HUES48 (cell line): ENCODE measurements at regions not wholly inside any gene's neighbourhood (a gene's known extent, or its start where the extent isn't known, plus 50 kb on each side); places are given as distances from the start of the nearest gene placed in this dataset.
"Not testable (repeated sequence)": the region's sequence is repeated elsewhere in the genome, so short reads cannot be mapped to it uniquely, and the experiment has no call there.

Source experiments
- H3K27ac ChIP-seq: one replicate; pipeline ENCODE4 v1.7.0; 2013; ENCODE audit warnings: low read depth, low read length, inconsistent platforms
- H3K27me3 ChIP-seq: 2 replicates; pipeline ENCODE4 v1.6.1; 2013; ENCODE audit warnings: mild to moderate bottlenecking, low read length; ENCODE audit not compliant: control insufficient read depth, insufficient read depth
- H3K36me3 ChIP-seq: 2 replicates; pipeline ENCODE4 v1.6.1; 2013; ENCODE audit warnings: low read length; ENCODE audit not compliant: control insufficient read depth, insufficient read depth
- H3K4me1 ChIP-seq: 2 replicates; pipeline ENCODE4 v1.6.1; 2013; ENCODE audit warnings: mild to moderate bottlenecking, low read length; ENCODE audit not compliant: control insufficient read depth, insufficient read depth
- H3K4me3 ChIP-seq: 2 replicates; pipeline ENCODE4 v1.5.1; 2013; ENCODE audit warnings: mild to moderate bottlenecking, low read depth, low read length
- H3K9ac ChIP-seq: 2 replicates; pipeline ENCODE4 v1.6.1; 2013; ENCODE audit warnings: mild to moderate bottlenecking, low read depth, low read length, moderate library complexity
- H3K9me3 ChIP-seq: 2 replicates; pipeline ENCODE4 v1.6.1; 2013; ENCODE audit warnings: low read length; ENCODE audit not compliant: control insufficient read depth, insufficient read depth

DNA sequence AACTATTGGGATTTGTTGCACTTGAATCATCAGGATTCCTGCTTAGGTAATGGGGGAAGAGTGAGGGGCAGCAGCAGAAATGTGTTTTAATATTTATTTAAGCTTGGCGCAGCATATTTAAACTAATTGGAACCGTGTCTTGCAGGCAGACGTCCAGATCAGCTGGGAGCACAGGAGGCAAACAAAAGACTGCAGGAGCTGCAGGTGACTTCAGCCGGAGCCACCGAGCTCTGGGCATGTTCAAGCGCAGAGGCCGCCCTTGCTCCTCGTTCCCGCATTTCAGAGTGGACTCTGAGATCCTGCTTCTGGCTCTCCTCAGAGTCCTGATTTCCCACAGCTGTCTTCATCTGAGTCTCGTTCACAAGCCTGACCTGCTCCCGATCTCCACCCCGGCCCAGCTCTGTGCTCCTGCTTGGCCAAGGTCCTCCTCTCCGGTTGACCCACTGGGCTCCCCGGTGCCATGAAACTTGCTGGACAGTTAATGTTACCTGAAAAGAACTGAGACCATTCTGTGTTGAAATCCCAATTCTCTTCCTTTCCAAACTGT lies 475.5 kb downstream of the SOX11 start:
- Histone ChIP-seq H3K4me1 (no peaks in the 10 kb centered on the region), H3K27me3 (no peaks in the 10 kb centered on the region), H3K36me3 (no peaks in the 10 kb centered on the region)

DNA sequence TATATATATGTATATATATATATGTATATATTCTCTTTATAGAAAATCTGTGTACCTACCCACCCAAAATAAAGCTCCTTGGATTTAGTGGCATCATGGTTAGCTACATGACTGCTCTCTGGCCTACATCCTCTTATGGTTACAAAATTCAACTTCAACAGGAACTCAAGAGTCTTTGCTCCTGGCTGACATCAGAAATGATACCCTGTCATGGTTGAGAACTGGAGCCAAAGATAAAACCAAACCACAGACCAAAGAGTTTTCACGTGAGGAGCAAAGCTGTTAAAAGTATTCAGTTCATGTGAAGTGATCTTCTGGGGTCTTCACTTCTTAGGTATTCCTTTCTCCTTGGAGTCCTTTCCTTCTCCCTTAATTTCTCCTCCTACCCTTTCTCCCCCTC lies 476.3 kb downstream of the SOX11 start:
- H3K9ac ChIP-seq: no peak overlapping the region
- H3K36me3 ChIP-seq: no peaks in the 10 kb centered on the region
- no peak overlapping the region for H3K4me3 ChIP-seq
- H3K27ac ChIP-seq: no peak overlapping the region
- no peaks in the 10 kb centered on the region for H3K9me3 ChIP-seq
- no peaks in the 10 kb centered on the region for H3K4me1 ChIP-seq
- H3K27me3 ChIP-seq: no peaks in the 10 kb centered on the region

More for the DNA sequence above, 475.5 kb downstream of the SOX11 start:
- Histone ChIP-seq H3K9ac (no peak overlapping the region), H3K27ac (no peak overlapping the region), H3K4me3 (no peak overlapping the region), H3K9me3 (no peaks in the 10 kb centered on the region)

GRCh38 chr2:6171294-6171693 lies 479.1 kb downstream of the SOX11 start:
- no peak overlapping the region for H3K4me3 ChIP-seq
- H3K9me3 ChIP-seq: no peaks in the 10 kb centered on the region
- no peak overlapping the region for H3K27ac ChIP-seq
- no peak overlapping the region for H3K9ac ChIP-seq
- H3K27me3 ChIP-seq: no peaks in the 10 kb centered on the region
- no peaks in the 10 kb centered on the region for H3K36me3 ChIP-seq
- H3K4me1 ChIP-seq: no peaks in the 10 kb centered on the region

GRCh38 chr2:6177811-6178210 lies 485.6 kb downstream of the SOX11 start:
- no peaks in the 10 kb centered on the region for H3K36me3 ChIP-seq
- H3K9me3 ChIP-seq: no peaks in the 10 kb centered on the region
- no peak overlapping the region for H3K4me3 ChIP-seq
- H3K9ac ChIP-seq: no peak overlapping the region
- no peaks in the 10 kb centered on the region for H3K4me1 ChIP-seq
- no peak overlapping the region for H3K27ac ChIP-seq
- no peaks in the 10 kb centered on the region for H3K27me3 ChIP-seq

DNA sequence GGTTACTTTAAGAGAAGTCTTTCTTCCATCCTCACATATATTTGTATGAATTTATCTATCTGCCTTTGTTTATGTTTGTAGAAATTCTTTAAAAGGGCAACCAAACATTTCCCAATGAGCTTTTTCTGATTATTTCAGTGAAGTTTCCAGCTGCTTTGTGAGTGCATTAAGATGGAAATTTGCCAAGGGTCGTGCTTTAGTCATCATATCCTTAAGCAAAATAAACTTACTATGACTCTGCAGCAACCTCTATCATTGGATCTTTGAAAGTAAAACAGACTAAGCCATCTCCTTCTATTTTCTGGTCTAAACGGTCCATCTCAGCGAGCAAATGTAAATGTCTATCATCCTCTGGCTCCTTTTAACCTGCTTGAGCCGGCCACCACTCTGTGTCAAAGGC lies 489.3 kb downstream of the SOX11 start:
- no peaks in the 10 kb centered on the region for H3K27me3 ChIP-seq
- H3K4me3 ChIP-seq: no peak overlapping the region
- no peaks in the 10 kb centered on the region for H3K36me3 ChIP-seq
- H3K4me1 ChIP-seq: no peaks in the 10 kb centered on the region
- no peak overlapping the region for H3K27ac ChIP-seq
- H3K9me3 ChIP-seq: no peaks in the 10 kb centered on the region
- no peak overlapping the region for H3K9ac ChIP-seq

- H3K4me3 ChIP-seq: no peak overlapping the region
- no peaks in the 10 kb centered on the region for H3K4me1 ChIP-seq
- H3K36me3 ChIP-seq: no peaks in the 10 kb centered on the region
- H3K27me3 ChIP-seq: no peaks in the 10 kb centered on the region
- H3K9ac ChIP-seq: no peak overlapping the region
- H3K9me3 ChIP-seq: no peaks in the 10 kb centered on the region
- no peak overlapping the region for H3K27ac ChIP-seq
Observed at GRCh38 chr2:6181926-6182325, 489.7 kb downstream of the SOX11 start.

DNA sequence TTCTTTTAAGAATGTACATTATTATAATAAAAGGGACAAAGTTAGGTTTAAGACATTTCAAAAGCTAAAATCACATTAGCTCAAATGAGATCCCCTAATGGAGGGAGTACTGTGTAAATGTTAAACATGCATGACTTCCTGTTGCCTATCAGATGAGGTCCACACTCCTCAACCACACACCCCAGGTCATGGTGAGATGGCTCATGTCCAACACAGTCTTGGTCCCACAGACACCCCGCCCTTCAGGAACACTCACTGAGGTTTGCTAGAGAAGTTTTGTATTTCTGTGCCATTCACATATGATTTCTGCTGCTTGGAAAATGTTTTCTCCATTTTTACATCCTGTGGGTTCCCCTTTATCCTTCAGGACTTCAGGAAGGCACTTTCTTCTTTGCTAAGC lies 491.0 kb downstream of the SOX11 start:
- Histone ChIP-seq H3K4me1 (no peaks in the 10 kb centered on the region), H3K36me3 (no peaks in the 10 kb centered on the region)

GRCh38 chr2:6184532-6185292 lies 492.5 kb downstream of the SOX11 start:
- Histone ChIP-seq H3K27ac (no peak overlapping the region), H3K4me1 (no peaks in the 10 kb centered on the region), H3K9me3 (no peaks in the 10 kb centered on the region), H3K27me3 (no peaks in the 10 kb centered on the region), H3K4me3 (no peak overlapping the region), H3K9ac (no peak overlapping the region), H3K36me3 (no peaks in the 10 kb centered on the region)

More for the DNA sequence above, 491.0 kb downstream of the SOX11 start:
- no peak overlapping the region for H3K4me3 ChIP-seq
- H3K9ac ChIP-seq: no peak overlapping the region
- no peak overlapping the region for H3K27ac ChIP-seq
- no peaks in the 10 kb centered on the region for H3K9me3 ChIP-seq
- H3K27me3 ChIP-seq: no peaks in the 10 kb centered on the region

GRCh38 chr2:6186332-6187151 lies 494.4 kb downstream of the SOX11 start:
- no peaks in the 10 kb centered on the region for H3K4me1 ChIP-seq

GRCh38 chr2:6196449-6196848 lies 504.3 kb downstream of the SOX11 start:
- H3K9ac ChIP-seq: no peak overlapping the region

More at GRCh38 chr2:6186332-6187151, 494.4 kb downstream of the SOX11 start:
- Histone ChIP-seq H3K27me3 (no peaks in the 10 kb centered on the region), H3K36me3 (no peaks in the 10 kb centered on the region), H3K27ac (no peak overlapping the region), H3K9ac (no peak overlapping the region), H3K4me3 (no peak overlapping the region), H3K9me3 (no peaks in the 10 kb centered on the region)

DNA sequence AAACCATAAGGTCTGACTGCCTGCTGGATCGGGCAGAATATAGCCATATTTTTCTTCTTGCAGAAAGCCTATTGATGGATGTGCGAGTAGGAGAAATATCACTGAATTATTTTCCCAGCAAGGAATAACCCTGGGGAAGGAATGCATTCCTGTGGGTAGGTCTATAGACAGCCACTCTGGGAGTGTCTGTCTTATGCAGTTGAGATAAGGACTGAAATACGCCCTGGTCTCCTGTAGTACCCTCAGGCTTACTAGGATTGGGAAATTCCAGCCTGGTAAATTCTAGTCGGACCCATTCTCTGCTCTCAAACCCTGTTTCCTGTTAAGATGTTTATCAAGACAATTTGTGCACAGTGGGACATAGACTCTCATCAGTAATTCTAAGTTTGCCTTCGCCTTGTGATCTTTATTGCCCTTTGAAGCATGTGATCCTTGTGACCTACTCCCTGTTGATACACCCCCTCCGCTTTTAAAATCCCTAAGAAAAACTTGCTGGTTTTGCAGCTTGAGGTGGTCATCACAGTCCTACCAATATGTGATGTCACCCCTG lies 506.3 kb downstream of the SOX11 start:
- not testable (repeated sequence) for H3K9ac ChIP-seq

More at GRCh38 chr2:6196449-6196848, 504.3 kb downstream of the SOX11 start:
- Histone ChIP-seq H3K4me1 (no peaks in the 10 kb centered on the region), H3K27me3 (no peaks in the 10 kb centered on the region), H3K4me3 (no peak overlapping the region), H3K27ac (no peak overlapping the region), H3K36me3 (no peaks in the 10 kb centered on the region), H3K9me3 (no peaks in the 10 kb centered on the region)

More for the DNA sequence above, 506.3 kb downstream of the SOX11 start:
- not testable (repeated sequence) for H3K36me3 ChIP-seq, H3K4me3 ChIP-seq, H3K27ac ChIP-seq, H3K9me3 ChIP-seq, H3K4me1 ChIP-seq, H3K27me3 ChIP-seq
